ENCODE measurements at regions not wholly inside any gene's neighbourhood (a gene's known extent, or its start where the extent isn't known, plus 50 kb on each side); places are given as distances from the start of the nearest gene placed in this dataset.
A peak's percentile ranks its signal among the peaks of the same experiment; 100 is the strongest.
"Not testable (repeated sequence)": the region's sequence is repeated elsewhere in the genome, so short reads cannot be mapped to it uniquely, and the experiment has no call there.

- no peak for DNase-seq (ENCODE audit: low read depth)
Observed at GRCh38 chr1:58836408-58836807, 52.6 kb upstream of the JUN start.

- no peak for DNase-seq (ENCODE audit: low read depth)
Observed at GRCh38 chr1:58837886-58838285, 54.0 kb upstream of the JUN start.

GRCh38 chr1:58839147-58839795 lies 55.4 kb upstream of the JUN start:
- no peak for DNase-seq (ENCODE audit: low read depth)

- DNase-seq (ENCODE audit: low read depth), result peak; percentile 75
Observed at GRCh38 chr1:58839846-58840835, 56.3 kb upstream of the JUN start.

- DNase-seq (ENCODE audit: low read depth), result no peak
Observed at GRCh38 chr1:58841455-58841854, 57.6 kb upstream of the JUN start.

GRCh38 chr1:58842941-58843340 lies 59.1 kb upstream of the JUN start:
- DNase-seq (ENCODE audit: low read depth), result no peak

- DNase-seq (ENCODE audit: low read depth), result no peak
Observed at GRCh38 chr1:58844176-58844575, 60.3 kb upstream of the JUN start.

- no peak for DNase-seq (ENCODE audit: low read depth)
Observed at GRCh38 chr1:58845942-58846341, 62.1 kb upstream of the JUN start.

- DNase-seq (ENCODE audit: low read depth), result peak; percentile 98
Observed at GRCh38 chr1:58848818-58849411, 65.1 kb upstream of the JUN start.

- no peak for DNase-seq (ENCODE audit: low read depth)
Observed at GRCh38 chr1:58849551-58849950, 65.7 kb upstream of the JUN start.

GRCh38 chr1:58850636-58851035 lies 66.8 kb upstream of the JUN start:
- DNase-seq (ENCODE audit: low read depth), result no peak

- no peak for DNase-seq (ENCODE audit: low read depth)
Observed at GRCh38 chr1:58852731-58853485, 69.1 kb upstream of the JUN start.

- DNase-seq (ENCODE audit: low read depth), result no peak
Observed at GRCh38 chr1:58854576-58854975, 70.7 kb upstream of the JUN start.

- no peak for DNase-seq (ENCODE audit: low read depth)
Observed at GRCh38 chr1:58855274-58856165, 71.7 kb upstream of the JUN start.

- DNase-seq (ENCODE audit: low read depth), result not testable (repeated sequence)
Observed at GRCh38 chr1:58856281-58856680, 72.4 kb upstream of the JUN start.

GRCh38 chr1:58857680-58858673 lies 74.1 kb upstream of the JUN start:
- no peak for DNase-seq (ENCODE audit: low read depth)

GRCh38 chr1:58859769-58860485 lies 76.1 kb upstream of the JUN start:
- DNase-seq (ENCODE audit: low read depth), result no peak

GRCh38 chr1:58861076-58861475 lies 77.2 kb upstream of the JUN start:
- DNase-seq (ENCODE audit: low read depth), result no peak

GRCh38 chr1:58861506-58861905 lies 77.7 kb upstream of the JUN start:
- no peak for DNase-seq (ENCODE audit: low read depth)
